HG03159 (cell line): ENCODE measurements at regions not wholly inside any gene's neighbourhood (a gene's known extent, or its start where the extent isn't known, plus 50 kb on each side); places are given as distances from the start of the nearest gene placed in this dataset.
A peak's percentile ranks its signal among the peaks of the same experiment; 100 is the strongest.
"Not testable (repeated sequence)": the region's sequence is repeated elsewhere in the genome, so short reads cannot be mapped to it uniquely, and the experiment has no call there.

Experiments used
- ATAC-seq: cut with Tn5 transposase; IDR thresholded peaks from one replicate; pipeline ENCODE4 v1.9.1; 2021; ENCODE audit warnings: mild to moderate bottlenecking, moderate library complexity; ENCODE audit not compliant: unreplicated experiment

DNA sequence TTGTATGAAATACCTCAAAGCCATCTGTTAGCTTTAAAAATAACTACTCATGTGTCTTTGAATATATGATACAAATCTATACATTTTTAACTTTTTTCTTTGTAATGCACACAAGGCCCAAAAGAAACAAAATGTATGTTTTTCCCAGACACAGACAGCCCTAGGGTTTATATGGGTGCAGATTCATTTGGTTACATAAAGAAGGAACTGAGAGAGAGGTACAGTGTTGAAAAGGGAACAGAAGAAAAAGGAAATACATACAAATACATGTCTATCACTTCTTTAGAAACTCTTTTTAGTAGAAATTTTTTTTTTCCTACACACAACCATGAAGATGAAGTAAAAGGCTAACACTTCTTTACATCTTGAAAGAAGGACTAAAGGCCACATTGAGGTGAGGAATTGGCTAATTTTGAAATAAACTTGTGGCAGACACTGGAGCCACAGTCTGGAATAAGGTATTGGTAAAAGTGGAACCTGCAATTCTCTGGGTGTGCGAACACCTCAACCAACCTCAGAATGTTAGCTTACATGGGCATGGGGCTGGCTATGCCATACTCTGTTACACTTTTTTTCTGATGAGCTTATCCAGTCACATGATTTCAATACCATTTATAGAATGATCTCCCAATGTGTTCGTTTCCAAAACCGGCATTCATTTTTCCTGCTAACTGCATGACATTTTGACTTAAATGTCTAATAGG, 67.9 kb downstream of the FAM47C start:
- ATAC-seq, result peak; percentile 71

DNA sequence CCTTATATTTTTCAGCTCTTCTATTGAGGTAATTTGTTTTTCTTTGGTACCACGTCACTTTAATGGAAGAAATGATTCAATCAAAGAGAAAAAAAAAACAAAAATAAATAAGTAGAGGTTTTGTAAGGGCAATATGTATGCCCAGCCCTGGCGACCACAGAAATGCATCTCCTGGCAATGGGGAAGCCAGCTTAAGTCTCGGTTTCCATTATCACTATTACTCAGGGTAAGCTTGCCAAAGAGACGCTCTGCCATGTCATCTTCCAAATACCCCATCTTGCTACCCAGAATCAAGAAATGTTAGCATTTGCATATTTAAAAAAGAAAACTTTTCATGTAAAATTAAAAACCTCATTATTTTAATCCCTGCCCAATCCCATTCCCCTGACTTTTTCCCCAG, 68.8 kb downstream of the FAM47C start:
- ATAC-seq, result no peak

GRCh38 chrX:37077646-37078433, 69.7 kb downstream of the FAM47C start:
- ATAC-seq, result no peak

DNA sequence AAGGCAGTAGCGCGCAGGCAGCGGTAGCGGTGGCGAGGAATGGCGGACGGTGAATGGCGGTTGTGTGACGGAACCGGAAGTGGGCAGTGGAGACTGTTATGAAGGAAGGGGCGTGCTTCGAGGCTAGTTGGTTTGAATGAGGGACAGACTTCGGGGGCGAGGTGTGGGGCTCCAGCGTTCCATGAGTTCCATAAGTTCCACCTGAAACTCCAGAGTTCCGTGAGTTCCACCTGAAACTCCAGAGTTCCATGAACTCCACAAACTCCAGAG, 70.2 kb downstream of the FAM47C start:
- no peak for ATAC-seq

DNA sequence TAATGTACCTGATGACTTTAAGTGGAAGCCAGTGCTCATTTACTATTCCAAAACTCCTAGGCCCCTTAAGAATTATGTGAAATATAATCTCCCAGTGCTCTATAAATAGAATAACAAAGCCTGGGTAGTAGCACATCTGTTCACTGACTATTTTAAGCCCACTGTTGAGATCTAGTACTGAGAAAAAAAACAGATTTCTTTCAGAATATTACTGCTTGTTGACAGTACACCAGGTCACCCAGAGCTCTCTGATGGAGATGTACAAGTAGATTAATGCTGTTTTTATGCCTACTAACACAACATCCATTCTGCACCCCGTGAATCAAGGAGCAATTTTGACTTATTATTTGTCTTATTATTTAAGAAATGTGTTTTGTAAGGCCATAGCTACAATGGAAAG, 75.7 kb downstream of the FAM47C start:
- no peak for ATAC-seq

GRCh38 chrX:37085699-37086098, 77.5 kb downstream of the FAM47C start:
- ATAC-seq, result not testable (repeated sequence)

- ATAC-seq, result not testable (repeated sequence)
Measured at GRCh38 chrX:37086820-37087219, 78.7 kb downstream of the FAM47C start.

- ATAC-seq, result not testable (repeated sequence)
Measured at GRCh38 chrX:37087875-37088274, 79.7 kb downstream of the FAM47C start.

GRCh38 chrX:37088778-37089177, 80.6 kb downstream of the FAM47C start:
- ATAC-seq, result not testable (repeated sequence)

- ATAC-seq, result not testable (repeated sequence)
Measured at GRCh38 chrX:37090142-37090541, 82.0 kb downstream of the FAM47C start.

- ATAC-seq, result not testable (repeated sequence)
Measured at GRCh38 chrX:37096422-37097124, 88.4 kb downstream of the FAM47C start.
